ENCODE measurements at regions not wholly inside any gene's neighbourhood (a gene's known extent, or its start where the extent isn't known, plus 50 kb on each side); places are given as distances from the start of the nearest gene placed in this dataset.

DNA sequence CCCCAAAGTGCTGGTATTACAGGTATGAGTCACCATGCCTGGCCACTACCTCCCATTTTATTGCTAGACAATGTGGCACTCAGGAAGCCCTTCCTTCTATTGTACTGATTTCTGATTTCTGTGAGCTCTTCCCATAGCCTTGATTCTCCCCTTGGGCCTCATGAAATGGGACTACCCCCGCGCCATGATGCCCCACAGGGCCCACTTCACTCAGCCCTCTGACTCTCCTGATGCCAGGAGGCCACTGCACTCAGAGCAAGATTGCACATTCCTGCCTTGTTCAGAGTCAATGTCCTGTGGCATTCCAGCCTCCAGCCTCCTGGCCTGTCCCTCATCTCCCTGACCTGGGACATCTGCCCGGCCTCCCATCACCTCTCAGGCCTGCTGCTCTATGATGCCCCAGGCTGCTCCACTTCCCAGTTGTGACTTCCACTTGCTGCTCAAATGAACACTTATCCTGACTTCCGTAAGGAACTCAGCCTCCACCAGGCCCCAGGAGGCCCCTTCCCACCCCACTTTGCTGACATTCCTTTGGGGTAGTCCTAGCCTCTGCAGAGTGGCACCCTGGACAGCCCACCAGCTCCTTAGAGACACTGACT lies 66.6 kb upstream of the KSR1 start:
- Histone ChIP-seq H3K4me1 (ENCODE audit: insufficient read depth, low read length) (peaks cover 4% of the 10 kb centered on the region), H3K27me3 (ENCODE audit: insufficient read depth, low read length) (no peaks in the 10 kb centered on the region), H3K9ac (ENCODE audit: low read length) (no peak overlapping the region), H3K4me2 (ENCODE audit: low read length) (no peak overlapping the region), H3K36me3 (ENCODE audit: insufficient read depth, low read length) (no peaks in the 10 kb centered on the region), H4K20me1 (ENCODE audit: insufficient read depth, low read length) (no peaks in the 10 kb centered on the region), H3K79me2 (ENCODE audit: insufficient read depth, low read length) (no peaks in the 10 kb centered on the region), H3K27ac (ENCODE audit: low read depth, low read length) (no peak overlapping the region), H3K4me3 (ENCODE audit: insufficient read depth, low read depth, low read length) (no peak overlapping the region), H3K9me3 (ENCODE audit: insufficient read depth, low read depth, low read length) (peaks cover 2% of the 10 kb centered on the region), H2AFZ (ENCODE audit: low read depth, low read length) (no peak overlapping the region)
- FAIRE-seq (no peak), DNase-seq (ENCODE audit: low read depth) (no peak)
- no peaks in the 10 kb centered on the region for H3K36me3 Mint-ChIP-seq (ENCODE audit: low read depth, unreplicated experiment)
- no peak overlapping the region for H3K4me3 Mint-ChIP-seq (ENCODE audit: unreplicated experiment)
- H3K27me3 Mint-ChIP-seq (ENCODE audit: low read depth, unreplicated experiment), result peaks cover 17% of the 10 kb centered on the region
- TF ChIP-seq CTCF (IDR thresholded peaks at IDR 0.05; ENCODE audit: insufficient read depth, low read depth, low read length) (no peak), EZH2 (IDR thresholded peaks at IDR 0.05; ENCODE audit: insufficient read depth, low read length) (no peak)
- peaks cover 2% of the 10 kb centered on the region for H3K4me1 Mint-ChIP-seq (ENCODE audit: low read depth, unreplicated experiment)
- H3K9me3 Mint-ChIP-seq (ENCODE audit: unreplicated experiment), result peaks cover 12% of the 10 kb centered on the region
- H3K27ac Mint-ChIP-seq (ENCODE audit: unreplicated experiment), result no peak overlapping the region

- H3K27ac ChIP-seq (ENCODE audit: low read depth, low read length), result no peak overlapping the region
- H3K27ac Mint-ChIP-seq (ENCODE audit: unreplicated experiment), result no peak overlapping the region
- no peak overlapping the region for H2AFZ ChIP-seq (ENCODE audit: low read depth, low read length)
- no peaks in the 10 kb centered on the region for H3K36me3 Mint-ChIP-seq (ENCODE audit: low read depth, unreplicated experiment)
- H3K9me3 ChIP-seq (ENCODE audit: insufficient read depth, low read depth, low read length), result peaks cover 2% of the 10 kb centered on the region
- no peak for FAIRE-seq
- H3K79me2 ChIP-seq (ENCODE audit: insufficient read depth, low read length), result no peaks in the 10 kb centered on the region
- no peak overlapping the region for H3K9ac ChIP-seq (ENCODE audit: low read length)
- no peaks in the 10 kb centered on the region for H4K20me1 ChIP-seq (ENCODE audit: insufficient read depth, low read length)
- H3K4me1 Mint-ChIP-seq (ENCODE audit: low read depth, unreplicated experiment), result peaks cover 2% of the 10 kb centered on the region
- no peak for TF ChIP-seq EZH2 (IDR thresholded peaks at IDR 0.05; ENCODE audit: insufficient read depth, low read length)
- no peak overlapping the region for H3K4me3 ChIP-seq (ENCODE audit: insufficient read depth, low read depth, low read length)
- H3K4me3 Mint-ChIP-seq (ENCODE audit: unreplicated experiment), result no peak overlapping the region
- H3K4me1 ChIP-seq (ENCODE audit: insufficient read depth, low read length), result no peaks in the 10 kb centered on the region
- no peak for DNase-seq (ENCODE audit: low read depth)
- H3K9me3 Mint-ChIP-seq (ENCODE audit: unreplicated experiment), result peaks cover 20% of the 10 kb centered on the region
- H3K4me2 ChIP-seq (ENCODE audit: low read length), result no peak overlapping the region
- peaks cover 19% of the 10 kb centered on the region for H3K27me3 Mint-ChIP-seq (ENCODE audit: low read depth, unreplicated experiment)
- no peaks in the 10 kb centered on the region for H3K27me3 ChIP-seq (ENCODE audit: insufficient read depth, low read length)
- H3K36me3 ChIP-seq (ENCODE audit: insufficient read depth, low read length), result no peaks in the 10 kb centered on the region
Observed at GRCh38 chr17:27390540-27390939, 65.7 kb upstream of the KSR1 start.

DNA sequence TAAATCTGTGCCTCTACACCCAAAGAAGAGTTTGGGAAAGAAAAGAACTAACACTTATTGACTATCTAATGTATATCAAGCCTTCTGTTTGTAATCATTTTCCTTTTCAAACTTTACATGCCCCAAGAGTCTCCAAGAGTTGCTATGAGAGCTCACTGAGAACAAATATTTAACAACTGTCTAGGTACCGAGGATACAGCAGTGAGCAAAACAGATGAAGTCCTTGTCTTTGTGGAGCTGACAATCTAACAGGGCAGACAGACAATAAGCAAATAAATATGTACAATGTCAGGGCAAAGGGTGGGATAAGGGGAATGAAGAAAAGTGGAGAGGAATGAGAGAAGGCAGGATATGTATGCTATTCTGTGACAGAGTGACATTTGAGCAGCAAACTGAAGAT lies 64.8 kb upstream of the KSR1 start:
- Histone ChIP-seq H2AFZ (ENCODE audit: low read depth, low read length) (no peak overlapping the region), H3K4me3 (ENCODE audit: insufficient read depth, low read depth, low read length) (no peak overlapping the region), H3K9me3 (ENCODE audit: insufficient read depth, low read depth, low read length) (peaks cover 2% of the 10 kb centered on the region), H3K27ac (ENCODE audit: low read depth, low read length) (no peak overlapping the region), H3K9ac (ENCODE audit: low read length) (no peak overlapping the region), H3K36me3 (ENCODE audit: insufficient read depth, low read length) (no peaks in the 10 kb centered on the region), H3K4me1 (ENCODE audit: insufficient read depth, low read length) (no peaks in the 10 kb centered on the region), H4K20me1 (ENCODE audit: insufficient read depth, low read length) (no peaks in the 10 kb centered on the region), H3K4me2 (ENCODE audit: low read length) (no peak overlapping the region), H3K27me3 (ENCODE audit: insufficient read depth, low read length) (no peaks in the 10 kb centered on the region), H3K79me2 (ENCODE audit: insufficient read depth, low read length) (no peaks in the 10 kb centered on the region)
- DNase-seq (ENCODE audit: low read depth) (no peak), FAIRE-seq (no peak)
- H3K36me3 Mint-ChIP-seq (ENCODE audit: low read depth, unreplicated experiment), result no peaks in the 10 kb centered on the region
- peaks cover 2% of the 10 kb centered on the region for H3K4me1 Mint-ChIP-seq (ENCODE audit: low read depth, unreplicated experiment)
- peaks cover 19% of the 10 kb centered on the region for H3K27me3 Mint-ChIP-seq (ENCODE audit: low read depth, unreplicated experiment)
- TF ChIP-seq EZH2 (IDR thresholded peaks at IDR 0.05; ENCODE audit: insufficient read depth, low read length) (no peak), CTCF (IDR thresholded peaks at IDR 0.05; ENCODE audit: insufficient read depth, low read depth, low read length) (no peak)
- H3K27ac Mint-ChIP-seq (ENCODE audit: unreplicated experiment), result no peak overlapping the region
- no peak overlapping the region for H3K4me3 Mint-ChIP-seq (ENCODE audit: unreplicated experiment)
- H3K9me3 Mint-ChIP-seq (ENCODE audit: unreplicated experiment), result peaks cover 20% of the 10 kb centered on the region
